KMS-11 (cell line): ENCODE measurements at regions not wholly inside any gene's neighbourhood (a gene's known extent, or its start where the extent isn't known, plus 50 kb on each side); places are given as distances from the start of the nearest gene placed in this dataset.

Experiments
- H2AFZ ChIP-seq: fragments of 200-600 bp; sonication (generic); 2 replicates; pipeline ENCODE4 v1.6.1; 2016; ENCODE audit warnings: antibody characterized with exemption, mixed run types, low read depth
- H3K27ac ChIP-seq: fragments of 200-600 bp; sonication (generic); 2 replicates; pipeline ENCODE4 v1.6.1; 2016; ENCODE audit warnings: mild to moderate bottlenecking, mixed run types
- H3K27me3 ChIP-seq: fragments of 200-600 bp; sonication (generic); 2 replicates; pipeline ENCODE4 v1.6.1; 2017; ENCODE audit warnings: mild to moderate bottlenecking, low read depth, mixed run types, moderate library complexity; ENCODE audit not compliant: insufficient read depth
- H3K36me3 ChIP-seq: fragments of 200-600 bp; sonication (generic); 2 replicates; pipeline ENCODE4 v1.6.1; 2017; ENCODE audit warnings: mild to moderate bottlenecking, mixed run types; ENCODE audit not compliant: insufficient read depth
- H3K4me1 ChIP-seq: fragments of 200-600 bp; sonication (generic); 2 replicates; pipeline ENCODE4 v1.6.1; 2016; ENCODE audit warnings: mild to moderate bottlenecking, low read depth, mixed run types; ENCODE audit not compliant: poor library complexity, severe bottlenecking
- H3K4me2 ChIP-seq: fragments of 200-600 bp; sonication (generic); 2 replicates; pipeline ENCODE4 v1.7.0; 2016; ENCODE audit warnings: mild to moderate bottlenecking, mixed run types
- H3K4me3 ChIP-seq: fragments of 200-600 bp; sonication (generic); IDR thresholded peaks from 2 replicates; pipeline ENCODE4 v1.6.1; 2017; ENCODE audit warnings: low read depth, low read length, mixed read lengths; ENCODE audit not compliant: insufficient read depth
- H3K79me2 ChIP-seq: fragments of 200-600 bp; sonication (generic); 2 replicates; pipeline ENCODE4 v1.6.1; 2016; ENCODE audit warnings: low read depth, mixed run types; ENCODE audit not compliant: insufficient read depth
- H3K9ac ChIP-seq: fragments of 200-600 bp; sonication (generic); 2 replicates; pipeline ENCODE4 v1.6.1; 2016; ENCODE audit warnings: mild to moderate bottlenecking, mixed run types
- H4K20me1 ChIP-seq: fragments of 200-600 bp; sonication (generic); 2 replicates; pipeline ENCODE4 v1.6.1; 2016; ENCODE audit warnings: mild to moderate bottlenecking, mixed run types; ENCODE audit not compliant: insufficient read depth
- CTCF ChIP-seq: fragments of 200-600 bp; sonication (generic); conservative IDR thresholded peaks from 2 replicates; pipeline ENCODE4 v1.6.1; 2017; ENCODE audit warnings: low read depth, mild to moderate bottlenecking, antibody characterized with exemption, low read length, moderate library complexity, mixed read lengths

GRCh38 chr4:14043203-14043602 lies 415.7 kb upstream of the BOD1L1 start:
- Histone ChIP-seq H3K36me3 (no peaks in the 10 kb centered on the region), H3K27me3 (no peaks in the 10 kb centered on the region), H3K4me1 (no peaks in the 10 kb centered on the region), H4K20me1 (no peaks in the 10 kb centered on the region), H3K9ac (no peak overlapping the region), H3K79me2 (no peaks in the 10 kb centered on the region), H2AFZ (no peak overlapping the region), H3K4me3 (no peak overlapping the region), H3K4me2 (no peak overlapping the region), H3K27ac (no peak overlapping the region)
- TF ChIP-seq CTCF = no peak

DNA sequence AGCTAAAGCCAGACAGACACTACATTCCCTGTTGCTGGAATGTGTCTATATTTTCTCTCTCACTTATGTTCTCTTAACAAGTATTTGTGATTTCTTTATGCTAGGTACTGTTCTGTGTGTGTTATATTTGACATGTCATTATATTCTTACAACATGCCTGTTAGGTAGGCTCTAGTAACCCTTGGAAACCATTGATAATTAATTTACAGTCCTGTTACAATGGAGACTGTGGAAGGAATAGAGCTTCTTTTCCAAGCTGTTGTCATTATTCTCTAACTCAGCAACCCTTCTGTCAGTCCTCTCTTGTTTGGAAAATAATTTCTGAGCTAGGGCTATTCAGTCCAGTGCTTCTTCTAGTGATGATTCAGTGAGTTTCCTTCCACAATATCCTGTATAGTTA lies 419.1 kb upstream of the BOD1L1 start:
- H2AFZ ChIP-seq = no peak overlapping the region
- no peak for TF ChIP-seq CTCF
- no peaks in the 10 kb centered on the region for H3K4me1 ChIP-seq
- no peak overlapping the region for H3K4me3 ChIP-seq
- no peak overlapping the region for H3K4me2 ChIP-seq
- H3K9ac ChIP-seq = no peak overlapping the region
- H3K27me3 ChIP-seq = no peaks in the 10 kb centered on the region
- H4K20me1 ChIP-seq = no peaks in the 10 kb centered on the region
- no peak overlapping the region for H3K27ac ChIP-seq
- no peaks in the 10 kb centered on the region for H3K79me2 ChIP-seq
- no peaks in the 10 kb centered on the region for H3K36me3 ChIP-seq

GRCh38 chr4:14047840-14048239 lies 420.3 kb upstream of the BOD1L1 start:
- no peak for TF ChIP-seq CTCF
- Histone ChIP-seq H3K9ac (no peak overlapping the region), H3K4me2 (no peak overlapping the region), H2AFZ (no peak overlapping the region), H3K4me1 (no peaks in the 10 kb centered on the region), H3K79me2 (no peaks in the 10 kb centered on the region), H3K27ac (no peak overlapping the region), H4K20me1 (no peaks in the 10 kb centered on the region), H3K27me3 (no peaks in the 10 kb centered on the region), H3K4me3 (no peak overlapping the region), H3K36me3 (no peaks in the 10 kb centered on the region)

GRCh38 chr4:14049946-14050345 lies 422.4 kb upstream of the BOD1L1 start:
- Histone ChIP-seq H3K4me1 (no peaks in the 10 kb centered on the region), H3K4me3 (no peak overlapping the region), H3K36me3 (no peaks in the 10 kb centered on the region), H3K9ac (no peak overlapping the region), H4K20me1 (no peaks in the 10 kb centered on the region), H3K4me2 (no peak overlapping the region), H3K27ac (no peak overlapping the region), H3K79me2 (no peaks in the 10 kb centered on the region), H3K27me3 (no peaks in the 10 kb centered on the region), H2AFZ (no peak overlapping the region)
- no peak for TF ChIP-seq CTCF

GRCh38 chr4:14053291-14053690 lies 425.8 kb upstream of the BOD1L1 start:
- Histone ChIP-seq H4K20me1 (no peaks in the 10 kb centered on the region), H3K4me2 (no peak overlapping the region), H3K79me2 (no peaks in the 10 kb centered on the region), H3K4me1 (no peaks in the 10 kb centered on the region), H3K9ac (no peak overlapping the region), H3K36me3 (no peaks in the 10 kb centered on the region), H3K27ac (no peak overlapping the region), H2AFZ (no peak overlapping the region), H3K4me3 (no peak overlapping the region), H3K27me3 (no peaks in the 10 kb centered on the region)
- TF ChIP-seq CTCF = no peak
